OCI-LY1 (cell line): ENCODE measurements at regions not wholly inside any gene's neighbourhood (a gene's known extent, or its start where the extent isn't known, plus 50 kb on each side); places are given as distances from the start of the nearest gene placed in this dataset.

ENCODE experiments used
- H2AFZ ChIP-seq: fragments of 200-600 bp; sonication (generic), shearing (Covaris generic); 2 replicates; pipeline ENCODE4 v1.6.0; 2014; ENCODE audit warnings: antibody characterized with exemption, mild to moderate bottlenecking, low read length
- H3F3A ChIP-seq: fragments of 200-600 bp; sonication (generic), shearing (Covaris generic); 2 replicates; pipeline ENCODE4 v1.6.0; 2014; ENCODE audit warnings: mild to moderate bottlenecking, antibody characterized with exemption, low read length, moderate library complexity; ENCODE audit not compliant: insufficient read depth
- H3K27ac ChIP-seq: fragments of 200-600 bp; sonication (generic); 2 replicates; pipeline ENCODE4 v1.5.1; 2014; ENCODE audit warnings: low read length, mixed run types, mild to moderate bottlenecking, low read depth; ENCODE audit not compliant: poor library complexity, severe bottlenecking
- H3K27me3 ChIP-seq: fragments of 200-600 bp; sonication (generic); 2 replicates; pipeline ENCODE4 v1.6.0; 2014; ENCODE audit warnings: antibody characterized with exemption, mild to moderate bottlenecking, low read length, moderate library complexity; ENCODE audit not compliant: insufficient read depth
- H3K36me3 ChIP-seq: fragments of 200-600 bp; sonication (generic); 2 replicates; pipeline ENCODE4 v1.6.1; 2014; ENCODE audit warnings: mild to moderate bottlenecking, antibody characterized with exemption, low read length, moderate library complexity, mixed read lengths; ENCODE audit not compliant: insufficient read depth
- H3K4me1 ChIP-seq: fragments of 200-600 bp; sonication (generic); 2 replicates; pipeline ENCODE4 v1.5.1; 2014; ENCODE audit warnings: mild to moderate bottlenecking, low read length, moderate library complexity; ENCODE audit not compliant: insufficient read depth, severe bottlenecking
- H3K4me2 ChIP-seq: fragments of 200-600 bp; sonication (generic), shearing (Covaris generic); 2 replicates; pipeline ENCODE4 v1.6.1; 2014; ENCODE audit warnings: low read length
- H3K4me3 ChIP-seq: fragments of 200-600 bp; sonication (generic); 2 replicates; pipeline ENCODE4 v1.5.1; 2014; ENCODE audit warnings: low read length, low read depth, mild to moderate bottlenecking, mixed read lengths; ENCODE audit not compliant: poor library complexity, severe bottlenecking
- H3K79me2 ChIP-seq: fragments of 200-600 bp; shearing (Covaris generic); 2 replicates; pipeline ENCODE4 v1.6.1; 2016; ENCODE audit warnings: mixed run types, low read length, mixed read lengths; ENCODE audit not compliant: insufficient read depth
- H3K9ac ChIP-seq: fragments of 200-600 bp; sonication (generic), shearing (Covaris generic); 2 replicates; pipeline ENCODE4 v1.6.1; 2014; ENCODE audit warnings: mild to moderate bottlenecking, low read length, mixed read lengths
- H3K9me2 ChIP-seq: fragments of 200-600 bp; sonication (generic), shearing (Covaris generic); 2 replicates; pipeline ENCODE4 v1.6.1; 2014; ENCODE audit warnings: low read depth, mild to moderate bottlenecking, low read length, mixed read lengths
- H3K9me3 ChIP-seq: fragments of 200-600 bp; shearing (Covaris generic); 2 replicates; pipeline ENCODE4 v1.6.1; 2014; ENCODE audit warnings: low read length, mixed read lengths
- H4K20me1 ChIP-seq: fragments of 200-600 bp; sonication (generic), shearing (Covaris generic); 2 replicates; pipeline ENCODE4 v1.6.0; 2016; ENCODE audit warnings: mild to moderate bottlenecking, low read length; ENCODE audit not compliant: insufficient read depth
- EZH2 ChIP-seq: fragments of 200-600 bp; sonication (generic), shearing (Covaris generic); IDR thresholded peaks from 2 replicates; pipeline ENCODE4 v1.8.0; 2017; ENCODE audit warnings: borderline replicate concordance, mixed run types, mild to moderate bottlenecking, antibody characterized with exemption, low read length, moderate library complexity, mixed read lengths
- TF ChIP-seq, protein P1 (sequence below): fragments of 200-600 bp; sonication (generic), shearing (Covaris generic); IDR thresholded peaks from 2 replicates; pipeline ENCODE4 v1.5.1; 2017; ENCODE audit warnings: mild to moderate bottlenecking, antibody characterized with exemption, low read length, moderate library complexity, mixed read lengths

DNA sequence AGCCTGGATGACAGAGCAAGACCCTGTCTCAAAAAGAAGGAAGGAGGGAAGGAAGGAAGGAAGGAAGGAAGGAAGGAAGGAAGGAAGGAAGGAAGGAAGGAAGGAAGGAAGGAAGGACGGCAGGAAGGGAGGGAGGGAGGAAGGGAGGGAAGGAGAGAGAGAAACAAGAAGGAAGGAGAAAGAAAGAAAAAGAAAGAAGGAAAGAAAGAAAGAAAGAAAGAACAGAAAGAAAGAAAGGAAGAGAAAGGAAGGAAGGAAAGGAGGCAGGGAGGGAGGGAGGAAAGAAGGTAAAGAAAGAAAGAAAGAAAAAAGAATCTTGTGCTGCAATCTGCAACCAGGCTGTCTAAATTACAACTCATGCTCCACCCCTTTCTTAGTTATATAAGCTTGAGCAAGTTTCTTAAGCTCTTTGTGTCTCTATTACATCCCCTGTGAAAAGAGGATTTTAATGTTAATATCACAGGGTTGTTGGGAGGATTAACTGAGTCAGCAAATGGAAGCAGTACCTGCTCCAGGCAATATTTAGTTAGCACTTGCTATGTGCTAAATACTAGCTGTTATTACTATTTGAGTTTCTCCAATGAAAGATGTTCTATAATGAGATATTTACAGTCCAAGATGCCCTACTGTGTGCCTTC is 917.9 kb upstream of the AUTS2 start:
- H3K9me3 ChIP-seq: no peaks in the 10 kb centered on the region
- no peaks in the 10 kb centered on the region; the same call in 1 of the 2 replicates for H3K27me3 ChIP-seq
- no peak overlapping the region for H3K9ac ChIP-seq
- H3K27ac ChIP-seq: no peak overlapping the region
- no peaks in the 10 kb centered on the region for H3K79me2 ChIP-seq
- no peak for TF ChIP-seq EZH2
- TF ChIP-seq, protein P1, sequence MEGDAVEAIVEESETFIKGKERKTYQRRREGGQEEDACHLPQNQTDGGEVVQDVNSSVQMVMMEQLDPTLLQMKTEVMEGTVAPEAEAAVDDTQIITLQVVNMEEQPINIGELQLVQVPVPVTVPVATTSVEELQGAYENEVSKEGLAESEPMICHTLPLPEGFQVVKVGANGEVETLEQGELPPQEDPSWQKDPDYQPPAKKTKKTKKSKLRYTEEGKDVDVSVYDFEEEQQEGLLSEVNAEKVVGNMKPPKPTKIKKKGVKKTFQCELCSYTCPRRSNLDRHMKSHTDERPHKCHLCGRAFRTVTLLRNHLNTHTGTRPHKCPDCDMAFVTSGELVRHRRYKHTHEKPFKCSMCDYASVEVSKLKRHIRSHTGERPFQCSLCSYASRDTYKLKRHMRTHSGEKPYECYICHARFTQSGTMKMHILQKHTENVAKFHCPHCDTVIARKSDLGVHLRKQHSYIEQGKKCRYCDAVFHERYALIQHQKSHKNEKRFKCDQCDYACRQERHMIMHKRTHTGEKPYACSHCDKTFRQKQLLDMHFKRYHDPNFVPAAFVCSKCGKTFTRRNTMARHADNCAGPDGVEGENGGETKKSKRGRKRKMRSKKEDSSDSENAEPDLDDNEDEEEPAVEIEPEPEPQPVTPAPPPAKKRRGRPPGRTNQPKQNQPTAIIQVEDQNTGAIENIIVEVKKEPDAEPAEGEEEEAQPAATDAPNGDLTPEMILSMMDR: no peak
- no peaks in the 10 kb centered on the region for H3K4me1 ChIP-seq
- no peaks in the 10 kb centered on the region for H3K36me3 ChIP-seq
- H4K20me1 ChIP-seq: no peaks in the 10 kb centered on the region
- no peak overlapping the region for H2AFZ ChIP-seq
- H3F3A ChIP-seq: no peaks in the 10 kb centered on the region
- H3K9me2 ChIP-seq: no peaks in the 10 kb centered on the region
- H3K4me3 ChIP-seq: no peak overlapping the region
- H3K4me2 ChIP-seq: no peak overlapping the region

DNA sequence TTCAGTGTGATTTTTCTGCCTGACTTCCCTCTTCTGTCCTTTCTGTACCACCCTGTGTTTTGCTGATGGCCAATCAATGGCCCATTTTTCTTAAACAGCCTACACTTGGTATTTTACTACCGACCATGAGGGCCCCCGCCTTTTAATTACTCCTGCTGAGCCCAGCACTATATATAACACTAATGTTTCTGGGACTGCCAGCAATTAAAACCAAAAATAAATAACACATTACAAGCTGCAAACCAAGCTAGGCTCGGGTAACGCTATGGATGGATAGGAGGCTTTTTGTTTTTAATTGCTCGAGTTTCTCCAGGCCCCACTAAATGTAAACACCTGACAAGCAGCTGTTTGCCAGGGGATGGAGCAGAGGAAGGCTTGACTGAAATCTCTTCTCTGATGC is 915.4 kb upstream of the AUTS2 start:
- no peaks in the 10 kb centered on the region for H3K79me2 ChIP-seq
- H4K20me1 ChIP-seq: no peaks in the 10 kb centered on the region
- no peaks in the 10 kb centered on the region for H3K9me3 ChIP-seq
- H3K4me1 ChIP-seq: no peaks in the 10 kb centered on the region
- H2AFZ ChIP-seq: no peak overlapping the region
- TF ChIP-seq EZH2: no peak
- TF ChIP-seq, protein P1: no peak
- H3K4me3 ChIP-seq: no peak overlapping the region
- peaks cover 5% of the 10 kb centered on the region; the same call in 1 of the 2 replicates for H3K27me3 ChIP-seq
- no peak overlapping the region for H3K9ac ChIP-seq
- no peak overlapping the region for H3K27ac ChIP-seq
- H3K4me2 ChIP-seq: no peak overlapping the region
- no peaks in the 10 kb centered on the region for H3K9me2 ChIP-seq
- no peaks in the 10 kb centered on the region for H3F3A ChIP-seq
- H3K36me3 ChIP-seq: no peaks in the 10 kb centered on the region

DNA sequence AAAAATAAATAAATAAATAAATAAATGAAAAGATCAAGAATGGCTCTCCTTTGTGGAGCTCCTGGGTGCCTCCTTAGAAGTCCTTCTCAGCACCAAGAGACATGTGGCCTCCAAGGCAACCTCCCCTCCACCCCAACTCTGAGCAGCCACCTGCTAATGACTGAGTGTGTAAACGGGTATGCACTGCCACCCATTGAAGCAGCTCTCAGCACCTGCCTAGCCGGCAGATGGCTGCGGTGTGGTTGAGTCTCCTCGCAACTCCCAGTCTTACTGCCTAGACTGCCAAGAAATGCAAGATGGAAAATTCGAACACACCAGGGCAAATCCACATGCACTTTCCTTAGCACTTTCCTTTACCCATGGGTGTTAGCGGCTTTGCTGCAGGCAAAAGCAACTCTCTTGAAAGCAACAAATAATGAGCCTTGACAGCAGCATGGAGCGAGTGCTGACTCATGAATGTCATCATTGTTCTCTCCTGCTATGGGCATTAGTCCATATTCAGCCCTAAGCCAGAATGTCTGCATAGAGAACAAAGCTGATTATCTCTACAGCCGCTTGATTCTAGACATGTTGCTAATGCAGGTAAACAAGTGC is 913.9 kb upstream of the AUTS2 start:
- Histone ChIP-seq H3K4me3 (no peak overlapping the region), H4K20me1 (no peaks in the 10 kb centered on the region), H3K4me2 (no peak overlapping the region), H3K27ac (no peak overlapping the region), H3K27me3 (peaks cover 5% of the 10 kb centered on the region; the same call in 1 of the 2 replicates), H3K9me2 (no peaks in the 10 kb centered on the region), H3F3A (no peaks in the 10 kb centered on the region), H2AFZ (no peak overlapping the region), H3K4me1 (no peaks in the 10 kb centered on the region), H3K36me3 (no peaks in the 10 kb centered on the region), H3K9me3 (no peaks in the 10 kb centered on the region), H3K9ac (no peak overlapping the region), H3K79me2 (no peaks in the 10 kb centered on the region)
- TF ChIP-seq EZH2: no peak
- TF ChIP-seq, protein P1: no peak
